Glutamatergic neuron (in vitro differentiated cells): ENCODE measurements at regions not wholly inside any gene's neighbourhood (a gene's known extent, or its start where the extent isn't known, plus 50 kb on each side); places are given as distances from the start of the nearest gene placed in this dataset.

Experiments used
- DNase-seq: peaks from one replicate; pipeline ENCODE4 v3.0.0; 2022
- H3K27ac Mint-ChIP-seq: one replicate; pipeline ENCODE4 v1.8.0; 2020; ENCODE audit warnings: mild to moderate bottlenecking, mixed read lengths, inconsistent platforms; ENCODE audit not compliant: unreplicated experiment
- H3K27me3 Mint-ChIP-seq: one replicate; pipeline ENCODE4 v1.8.0; 2020; ENCODE audit warnings: mild to moderate bottlenecking, moderate library complexity, mixed read lengths, inconsistent platforms; ENCODE audit not compliant: unreplicated experiment
- H3K36me3 Mint-ChIP-seq: one replicate; pipeline ENCODE4 v1.8.0; 2020; ENCODE audit warnings: mild to moderate bottlenecking, mixed read lengths, inconsistent platforms; ENCODE audit not compliant: unreplicated experiment
- H3K4me1 Mint-ChIP-seq: one replicate; pipeline ENCODE4 v1.8.0; 2020; ENCODE audit warnings: mild to moderate bottlenecking, low read depth, mixed read lengths, inconsistent platforms; ENCODE audit not compliant: unreplicated experiment
- H3K4me3 Mint-ChIP-seq: one replicate; pipeline ENCODE4 v1.8.0; 2020; ENCODE audit warnings: mild to moderate bottlenecking, mixed read lengths, inconsistent platforms; ENCODE audit not compliant: unreplicated experiment
- H3K9me3 Mint-ChIP-seq: one replicate; pipeline ENCODE4 v1.8.0; 2020; ENCODE audit warnings: mild to moderate bottlenecking, moderate library complexity, mixed read lengths, inconsistent platforms; ENCODE audit not compliant: unreplicated experiment
- TF ChIP-seq, protein P1 (sequence below): fragments of 200-600 bp; sonication (generic); IDR thresholded peaks from one replicate; pipeline ENCODE4 v1.5.0; 2021; ENCODE audit not compliant: partially characterized antibody, unreplicated experiment

DNA sequence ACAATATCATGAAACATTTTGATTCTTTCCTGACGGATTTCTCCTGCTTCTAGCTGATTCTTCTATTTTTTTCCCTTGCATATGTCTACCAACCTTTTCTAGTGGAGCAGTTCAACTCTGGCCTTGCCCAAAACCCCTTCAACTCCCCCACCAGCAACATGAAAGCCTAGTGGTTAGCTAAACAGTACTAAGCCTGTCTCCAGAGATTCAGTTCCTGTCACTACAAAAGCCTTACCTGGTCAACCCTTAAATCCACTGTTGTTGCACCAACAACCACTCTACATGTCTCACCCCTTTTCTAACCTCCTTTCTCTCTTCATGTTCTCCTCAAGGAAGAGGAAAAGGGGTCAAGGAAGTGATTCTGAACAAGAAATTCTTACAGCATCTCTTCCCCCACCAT, 74.8 kb upstream of the PIK3R1 start:
- Mint-ChIP-seq H3K36me3 (no peaks in the 10 kb centered on the region), H3K27ac (no peak overlapping the region), H3K9me3 (no peaks in the 10 kb centered on the region), H3K4me3 (no peak overlapping the region), H3K27me3 (no peaks in the 10 kb centered on the region), H3K4me1 (peaks cover 6% of the 10 kb centered on the region)
- DNase-seq = no peak
- TF ChIP-seq, protein P1, sequence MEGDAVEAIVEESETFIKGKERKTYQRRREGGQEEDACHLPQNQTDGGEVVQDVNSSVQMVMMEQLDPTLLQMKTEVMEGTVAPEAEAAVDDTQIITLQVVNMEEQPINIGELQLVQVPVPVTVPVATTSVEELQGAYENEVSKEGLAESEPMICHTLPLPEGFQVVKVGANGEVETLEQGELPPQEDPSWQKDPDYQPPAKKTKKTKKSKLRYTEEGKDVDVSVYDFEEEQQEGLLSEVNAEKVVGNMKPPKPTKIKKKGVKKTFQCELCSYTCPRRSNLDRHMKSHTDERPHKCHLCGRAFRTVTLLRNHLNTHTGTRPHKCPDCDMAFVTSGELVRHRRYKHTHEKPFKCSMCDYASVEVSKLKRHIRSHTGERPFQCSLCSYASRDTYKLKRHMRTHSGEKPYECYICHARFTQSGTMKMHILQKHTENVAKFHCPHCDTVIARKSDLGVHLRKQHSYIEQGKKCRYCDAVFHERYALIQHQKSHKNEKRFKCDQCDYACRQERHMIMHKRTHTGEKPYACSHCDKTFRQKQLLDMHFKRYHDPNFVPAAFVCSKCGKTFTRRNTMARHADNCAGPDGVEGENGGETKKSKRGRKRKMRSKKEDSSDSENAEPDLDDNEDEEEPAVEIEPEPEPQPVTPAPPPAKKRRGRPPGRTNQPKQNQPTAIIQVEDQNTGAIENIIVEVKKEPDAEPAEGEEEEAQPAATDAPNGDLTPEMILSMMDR = no peak

DNA sequence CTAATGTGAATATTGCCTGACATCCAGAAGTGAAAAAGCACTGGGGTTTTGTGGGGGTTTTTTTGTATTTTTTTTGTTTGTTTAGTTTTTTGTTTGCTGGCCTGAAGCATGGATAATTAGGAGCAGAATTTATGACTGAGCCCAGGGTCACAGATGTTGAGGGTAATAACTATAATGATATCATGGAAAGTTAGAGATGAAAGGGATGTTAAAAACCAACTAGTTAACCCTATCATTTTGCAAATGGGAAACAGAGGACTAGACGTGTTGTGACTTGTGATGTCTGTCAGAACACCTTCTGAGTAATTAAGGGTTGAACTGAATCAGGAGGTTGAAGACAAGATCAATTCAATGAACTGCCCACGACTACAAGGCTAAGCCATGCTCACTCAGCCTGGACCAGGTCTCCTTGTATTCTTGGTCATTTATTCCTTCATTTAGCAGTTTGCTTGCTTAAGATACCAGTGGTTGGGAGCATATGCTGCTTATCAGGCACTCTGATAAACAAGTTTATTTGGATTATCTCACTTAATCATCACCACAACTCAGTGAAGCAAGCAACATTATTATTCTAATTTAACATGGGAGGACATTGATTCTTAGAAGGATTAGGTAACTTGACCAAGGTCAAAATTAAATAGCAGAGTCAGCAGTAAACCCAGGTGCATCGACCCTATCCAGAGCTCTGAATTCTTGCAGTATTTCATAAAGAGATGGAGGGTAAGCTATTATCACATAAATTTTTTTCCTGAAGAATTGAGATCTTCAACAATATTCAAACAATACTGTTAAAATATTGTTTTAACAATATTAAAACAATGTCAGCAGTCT, 75.7 kb upstream of the PIK3R1 start:
- H3K4me3 Mint-ChIP-seq = no peak overlapping the region
- H3K4me1 Mint-ChIP-seq = peaks cover 6% of the 10 kb centered on the region
- H3K27ac Mint-ChIP-seq = no peak overlapping the region
- TF ChIP-seq, protein P1 = no peak
- H3K9me3 Mint-ChIP-seq = no peaks in the 10 kb centered on the region
- DNase-seq = no peak
- no peaks in the 10 kb centered on the region for H3K36me3 Mint-ChIP-seq
- peaks cover 2% of the 10 kb centered on the region for H3K27me3 Mint-ChIP-seq

DNA sequence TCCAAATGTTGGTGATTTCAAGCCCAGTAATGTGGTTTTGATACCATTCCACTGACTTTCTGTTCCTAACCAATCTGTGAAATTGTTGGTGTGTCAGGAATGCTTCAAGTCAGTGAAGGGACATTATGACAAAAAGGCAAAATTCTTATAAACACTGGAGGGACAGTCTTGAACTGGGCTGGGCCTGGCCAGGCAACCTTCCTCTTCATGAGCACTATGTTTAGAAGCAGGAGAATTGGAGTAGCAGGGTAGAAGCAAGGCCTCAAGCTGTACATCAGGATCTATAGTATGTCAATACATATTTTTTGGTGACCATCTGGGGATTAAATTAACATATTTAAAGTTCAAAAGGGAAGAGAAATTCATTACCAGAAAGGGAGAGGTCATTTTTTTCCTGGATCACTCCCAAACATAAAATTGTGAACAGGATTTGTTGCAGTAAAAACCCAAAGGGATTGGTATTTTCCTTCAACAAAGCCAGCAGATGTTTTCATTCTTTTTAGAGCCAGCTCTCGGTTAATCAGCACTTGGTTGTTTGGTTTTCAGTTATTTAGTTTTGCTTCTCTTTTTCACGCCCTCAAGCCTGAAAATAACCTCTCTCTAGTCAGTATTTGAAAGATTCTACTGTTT, 77.9 kb upstream of the PIK3R1 start:
- TF ChIP-seq, protein P1 = no peak
- no peaks in the 10 kb centered on the region for H3K9me3 Mint-ChIP-seq
- no peak overlapping the region for H3K4me3 Mint-ChIP-seq
- peaks cover 6% of the 10 kb centered on the region for H3K4me1 Mint-ChIP-seq
- no peaks in the 10 kb centered on the region for H3K36me3 Mint-ChIP-seq
- peaks cover 2% of the 10 kb centered on the region for H3K27me3 Mint-ChIP-seq
- no peak for DNase-seq
- peak overlapping the region; percentile 14 for H3K27ac Mint-ChIP-seq

DNA sequence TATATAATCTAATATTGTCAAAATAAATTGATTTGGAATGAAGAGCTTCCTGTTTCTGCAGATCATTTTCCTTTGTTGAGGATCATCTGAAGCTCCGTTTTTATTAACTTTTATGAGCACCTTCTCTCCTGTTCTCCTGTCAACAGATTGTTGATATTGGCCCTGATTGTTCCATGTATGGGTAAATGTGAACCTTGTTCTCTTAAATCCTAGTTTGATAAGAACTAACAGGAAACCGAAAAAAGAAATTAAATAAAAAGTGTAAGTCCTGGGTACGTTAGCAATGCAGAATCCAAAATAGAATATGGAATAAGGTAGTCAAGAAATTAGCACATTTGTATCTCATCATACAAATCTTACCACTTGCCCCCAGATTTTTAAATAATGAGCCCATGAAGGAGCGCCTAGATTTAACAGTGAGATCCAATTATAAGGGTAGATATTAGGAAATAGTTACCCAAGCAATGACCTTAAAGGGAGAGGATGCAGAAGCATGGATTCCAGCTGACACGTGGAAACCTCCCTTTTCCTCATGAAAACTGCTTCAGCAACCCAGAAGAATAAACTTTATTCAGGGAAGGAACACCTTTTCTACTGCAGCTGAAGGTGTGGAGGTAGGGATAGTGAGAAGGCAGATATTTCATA, 80.8 kb upstream of the PIK3R1 start:
- TF ChIP-seq, protein P1 = no peak
- Mint-ChIP-seq H3K27ac (no peak overlapping the region), H3K4me3 (no peak overlapping the region), H3K9me3 (no peaks in the 10 kb centered on the region), H3K4me1 (peaks cover 6% of the 10 kb centered on the region), H3K36me3 (no peaks in the 10 kb centered on the region), H3K27me3 (peaks cover 2% of the 10 kb centered on the region)
- no peak for DNase-seq
